ENCODE measurements at regions not wholly inside any gene's neighbourhood (a gene's known extent, or its start where the extent isn't known, plus 50 kb on each side); places are given as distances from the start of the nearest gene placed in this dataset.

- TF ChIP-seq, protein P1, sequence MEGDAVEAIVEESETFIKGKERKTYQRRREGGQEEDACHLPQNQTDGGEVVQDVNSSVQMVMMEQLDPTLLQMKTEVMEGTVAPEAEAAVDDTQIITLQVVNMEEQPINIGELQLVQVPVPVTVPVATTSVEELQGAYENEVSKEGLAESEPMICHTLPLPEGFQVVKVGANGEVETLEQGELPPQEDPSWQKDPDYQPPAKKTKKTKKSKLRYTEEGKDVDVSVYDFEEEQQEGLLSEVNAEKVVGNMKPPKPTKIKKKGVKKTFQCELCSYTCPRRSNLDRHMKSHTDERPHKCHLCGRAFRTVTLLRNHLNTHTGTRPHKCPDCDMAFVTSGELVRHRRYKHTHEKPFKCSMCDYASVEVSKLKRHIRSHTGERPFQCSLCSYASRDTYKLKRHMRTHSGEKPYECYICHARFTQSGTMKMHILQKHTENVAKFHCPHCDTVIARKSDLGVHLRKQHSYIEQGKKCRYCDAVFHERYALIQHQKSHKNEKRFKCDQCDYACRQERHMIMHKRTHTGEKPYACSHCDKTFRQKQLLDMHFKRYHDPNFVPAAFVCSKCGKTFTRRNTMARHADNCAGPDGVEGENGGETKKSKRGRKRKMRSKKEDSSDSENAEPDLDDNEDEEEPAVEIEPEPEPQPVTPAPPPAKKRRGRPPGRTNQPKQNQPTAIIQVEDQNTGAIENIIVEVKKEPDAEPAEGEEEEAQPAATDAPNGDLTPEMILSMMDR (IDR thresholded peaks at IDR 0.05) = no peak
- TF ChIP-seq SIN3A (IDR thresholded peaks at IDR 0.05; ENCODE audit: borderline replicate concordance, insufficient read depth, low read depth, low read length) (no peak), POLR2AphosphoS5 (IDR thresholded peaks at IDR 0.05; ENCODE audit: low read depth, low read length) (no peak)
- TF ChIP-seq, protein P2, sequence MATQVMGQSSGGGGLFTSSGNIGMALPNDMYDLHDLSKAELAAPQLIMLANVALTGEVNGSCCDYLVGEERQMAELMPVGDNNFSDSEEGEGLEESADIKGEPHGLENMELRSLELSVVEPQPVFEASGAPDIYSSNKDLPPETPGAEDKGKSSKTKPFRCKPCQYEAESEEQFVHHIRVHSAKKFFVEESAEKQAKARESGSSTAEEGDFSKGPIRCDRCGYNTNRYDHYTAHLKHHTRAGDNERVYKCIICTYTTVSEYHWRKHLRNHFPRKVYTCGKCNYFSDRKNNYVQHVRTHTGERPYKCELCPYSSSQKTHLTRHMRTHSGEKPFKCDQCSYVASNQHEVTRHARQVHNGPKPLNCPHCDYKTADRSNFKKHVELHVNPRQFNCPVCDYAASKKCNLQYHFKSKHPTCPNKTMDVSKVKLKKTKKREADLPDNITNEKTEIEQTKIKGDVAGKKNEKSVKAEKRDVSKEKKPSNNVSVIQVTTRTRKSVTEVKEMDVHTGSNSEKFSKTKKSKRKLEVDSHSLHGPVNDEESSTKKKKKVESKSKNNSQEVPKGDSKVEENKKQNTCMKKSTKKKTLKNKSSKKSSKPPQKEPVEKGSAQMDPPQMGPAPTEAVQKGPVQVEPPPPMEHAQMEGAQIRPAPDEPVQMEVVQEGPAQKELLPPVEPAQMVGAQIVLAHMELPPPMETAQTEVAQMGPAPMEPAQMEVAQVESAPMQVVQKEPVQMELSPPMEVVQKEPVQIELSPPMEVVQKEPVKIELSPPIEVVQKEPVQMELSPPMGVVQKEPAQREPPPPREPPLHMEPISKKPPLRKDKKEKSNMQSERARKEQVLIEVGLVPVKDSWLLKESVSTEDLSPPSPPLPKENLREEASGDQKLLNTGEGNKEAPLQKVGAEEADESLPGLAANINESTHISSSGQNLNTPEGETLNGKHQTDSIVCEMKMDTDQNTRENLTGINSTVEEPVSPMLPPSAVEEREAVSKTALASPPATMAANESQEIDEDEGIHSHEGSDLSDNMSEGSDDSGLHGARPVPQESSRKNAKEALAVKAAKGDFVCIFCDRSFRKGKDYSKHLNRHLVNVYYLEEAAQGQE (IDR thresholded peaks at IDR 0.05; ENCODE audit: insufficient read depth in 1 of 2, low read depth in 2 of 2, low read length in 1 of 2) = no peak
These were observed 631.5 kb upstream of the KLHL29 start for GRCh38 chr2:22753476-22753875.

Data from Panc1 (cell line).